ENCODE measurements at regions not wholly inside any gene's neighbourhood (a gene's known extent, or its start where the extent isn't known, plus 50 kb on each side); places are given as distances from the start of the nearest gene placed in this dataset.

- DNase-seq (ENCODE audit: missing footprints) = no peak
- ATAC-seq = no peak
- intact Hi-C loops (cut with DNase I) = no loop called here
Observed at GRCh38 chr2:212945526-212945925, 205.9 kb downstream of the IKZF2 start.

- no peak for ATAC-seq
- intact Hi-C loops (cut with DNase I) = no loop called here
- no peak for DNase-seq (ENCODE audit: missing footprints)
Observed at GRCh38 chr2:212943351-212943750, 208.1 kb downstream of the IKZF2 start.

- ATAC-seq (no peak), DNase-seq (ENCODE audit: missing footprints) (no peak)
- intact Hi-C loops (cut with DNase I) = no loop called here
Observed at GRCh38 chr2:212941361-212941760, 210.1 kb downstream of the IKZF2 start.

- ATAC-seq (no peak), DNase-seq (ENCODE audit: missing footprints) (no peak)
- intact Hi-C loops (cut with DNase I) = no loop called here
Observed at GRCh38 chr2:212940816-212941215, 210.6 kb downstream of the IKZF2 start.

GRCh38 chr2:212939777-212940531, 211.5 kb downstream of the IKZF2 start:
- ATAC-seq (no peak), DNase-seq (ENCODE audit: missing footprints) (no peak)
- intact Hi-C loops (cut with DNase I) = no loop called here

- intact Hi-C loops (cut with DNase I) = no loop called here
- ATAC-seq = no peak
- DNase-seq (ENCODE audit: missing footprints) = no peak
Observed at GRCh38 chr2:212938144-212938793, 213.1 kb downstream of the IKZF2 start.

GRCh38 chr2:212936572-212936971, 214.8 kb downstream of the IKZF2 start:
- ATAC-seq = no peak
- intact Hi-C loops (cut with DNase I) = no loop called here

GRCh38 chr2:212935752-212936151, 215.7 kb downstream of the IKZF2 start:
- intact Hi-C loops (cut with DNase I) = no loop called here
- ATAC-seq = no peak
- no peak for DNase-seq (ENCODE audit: missing footprints)

More at GRCh38 chr2:212936572-212936971, 214.8 kb downstream of the IKZF2 start:
- no peak for DNase-seq (ENCODE audit: missing footprints)

- intact Hi-C loops (cut with DNase I) = no loop called here
- DNase-seq (ENCODE audit: missing footprints) = no peak
- ATAC-seq = no peak
Observed at GRCh38 chr2:212931271-212931670, 220.1 kb downstream of the IKZF2 start.

GRCh38 chr2:212930556-212931260, 220.7 kb downstream of the IKZF2 start:
- ATAC-seq (no peak), DNase-seq (ENCODE audit: missing footprints) (no peak)
- intact Hi-C loops (cut with DNase I) = no loop called here

GRCh38 chr2:212929971-212930370, 221.4 kb downstream of the IKZF2 start:
- DNase-seq (ENCODE audit: missing footprints) = no peak
- ATAC-seq = no peak
- intact Hi-C loops (cut with DNase I) = no loop called here

GRCh38 chr2:212929116-212929515, 222.3 kb downstream of the IKZF2 start:
- ATAC-seq (no peak), DNase-seq (ENCODE audit: missing footprints) (no peak)
- intact Hi-C loops (cut with DNase I) = no loop called here

- intact Hi-C loops (cut with DNase I) = no loop called here
- no peak for DNase-seq (ENCODE audit: missing footprints)
Observed at GRCh38 chr2:212928681-212929080, 222.7 kb downstream of the IKZF2 start.

GRCh38 chr2:212926940-212927339, 224.5 kb downstream of the IKZF2 start:
- intact Hi-C loops (cut with DNase I) = no loop called here
- peak; percentile 74 for DNase-seq (ENCODE audit: missing footprints)
- ATAC-seq = peak; percentile 79

More at GRCh38 chr2:212928681-212929080, 222.7 kb downstream of the IKZF2 start:
- ATAC-seq = peak; percentile 82

- intact Hi-C loops (cut with DNase I) = no loop called here
- ATAC-seq = no peak
Observed at GRCh38 chr2:212923393-212923792, 228.0 kb downstream of the IKZF2 start.

GRCh38 chr2:212922701-212923100, 228.7 kb downstream of the IKZF2 start:
- intact Hi-C loops (cut with DNase I) = no loop called here
- ATAC-seq (no peak), DNase-seq (ENCODE audit: missing footprints) (no peak)

More at GRCh38 chr2:212923393-212923792, 228.0 kb downstream of the IKZF2 start:
- DNase-seq (ENCODE audit: missing footprints) = no peak

- DNase-seq (ENCODE audit: missing footprints) (no peak), ATAC-seq (no peak)
- intact Hi-C loops (cut with DNase I) = no loop called here
Observed at GRCh38 chr2:212921711-212922110, 229.7 kb downstream of the IKZF2 start.

- ATAC-seq = no peak
- intact Hi-C loops (cut with DNase I) = no loop called here
Observed at GRCh38 chr2:212921061-212921460, 230.4 kb downstream of the IKZF2 start.

GRCh38 chr2:212919238-212919637, 232.2 kb downstream of the IKZF2 start:
- DNase-seq (ENCODE audit: missing footprints) (no peak), ATAC-seq (no peak)
- intact Hi-C loops (cut with DNase I) = no loop called here

More at GRCh38 chr2:212921061-212921460, 230.4 kb downstream of the IKZF2 start:
- DNase-seq (ENCODE audit: missing footprints) = no peak

- no peak for ATAC-seq
- no peak for DNase-seq (ENCODE audit: missing footprints)
- intact Hi-C loops (cut with DNase I) = no loop called here
Observed at GRCh38 chr2:212918336-212918735, 233.1 kb downstream of the IKZF2 start.
